HG02759 (cell line): ENCODE measurements at regions not wholly inside any gene's neighbourhood (a gene's known extent, or its start where the extent isn't known, plus 50 kb on each side); places are given as distances from the start of the nearest gene placed in this dataset.

Experiments
- ATAC-seq: cut with Tn5 transposase; IDR thresholded peaks from one replicate; pipeline ENCODE4 v1.9.1; 2021; ENCODE audit warnings: mild to moderate bottlenecking, moderate library complexity; ENCODE audit not compliant: unreplicated experiment

GRCh38 chr2:18154259-18154658, 275.8 kb downstream of the KCNS3 start:
- ATAC-seq, result no peak

- ATAC-seq, result no peak
These were observed 275.3 kb downstream of the KCNS3 start for GRCh38 chr2:18153741-18154140.

- no peak for ATAC-seq
These were observed 272.8 kb downstream of the KCNS3 start for GRCh38 chr2:18151237-18151636.

- no peak for ATAC-seq
These were observed 271.3 kb downstream of the KCNS3 start for GRCh38 chr2:18149660-18150246.

GRCh38 chr2:18136881-18137475, 258.5 kb downstream of the KCNS3 start:
- ATAC-seq, result no peak

GRCh38 chr2:18133310-18133709, 254.8 kb downstream of the KCNS3 start:
- ATAC-seq, result no peak

GRCh38 chr2:18132697-18133096, 254.2 kb downstream of the KCNS3 start:
- ATAC-seq, result no peak

GRCh38 chr2:18131761-18132160, 253.3 kb downstream of the KCNS3 start:
- ATAC-seq, result no peak

- ATAC-seq, result no peak
These were observed 250.9 kb downstream of the KCNS3 start for GRCh38 chr2:18129348-18129747.

- no peak for ATAC-seq
These were observed 246.8 kb downstream of the KCNS3 start for GRCh38 chr2:18125303-18125702.

GRCh38 chr2:18124116-18124835, 245.8 kb downstream of the KCNS3 start:
- ATAC-seq, result no peak

- ATAC-seq, result no peak
These were observed 245.1 kb downstream of the KCNS3 start for GRCh38 chr2:18123577-18123976.

- ATAC-seq, result no peak
These were observed 244.7 kb downstream of the KCNS3 start for GRCh38 chr2:18123211-18123570.

GRCh38 chr2:18122544-18123210, 244.2 kb downstream of the KCNS3 start:
- no peak for ATAC-seq

GRCh38 chr2:18119883-18120282, 241.4 kb downstream of the KCNS3 start:
- no peak for ATAC-seq

GRCh38 chr2:18118703-18119102, 240.2 kb downstream of the KCNS3 start:
- ATAC-seq, result no peak

- ATAC-seq, result peak; percentile 96
These were observed 239.1 kb downstream of the KCNS3 start for GRCh38 chr2:18117592-18117991.

GRCh38 chr2:18110222-18110621, 231.8 kb downstream of the KCNS3 start:
- no peak for ATAC-seq

- ATAC-seq, result peak; percentile 66
These were observed 228.4 kb downstream of the KCNS3 start for GRCh38 chr2:18106841-18107240.

GRCh38 chr2:18105929-18106328, 227.5 kb downstream of the KCNS3 start:
- no peak for ATAC-seq

GRCh38 chr2:18104595-18105224, 226.2 kb downstream of the KCNS3 start:
- no peak for ATAC-seq
